ENCODE measurements at regions not wholly inside any gene's neighbourhood (a gene's known extent, or its start where the extent isn't known, plus 50 kb on each side); places are given as distances from the start of the nearest gene placed in this dataset.
"Not testable (repeated sequence)": the region's sequence is repeated elsewhere in the genome, so short reads cannot be mapped to it uniquely, and the experiment has no call there.

DNA sequence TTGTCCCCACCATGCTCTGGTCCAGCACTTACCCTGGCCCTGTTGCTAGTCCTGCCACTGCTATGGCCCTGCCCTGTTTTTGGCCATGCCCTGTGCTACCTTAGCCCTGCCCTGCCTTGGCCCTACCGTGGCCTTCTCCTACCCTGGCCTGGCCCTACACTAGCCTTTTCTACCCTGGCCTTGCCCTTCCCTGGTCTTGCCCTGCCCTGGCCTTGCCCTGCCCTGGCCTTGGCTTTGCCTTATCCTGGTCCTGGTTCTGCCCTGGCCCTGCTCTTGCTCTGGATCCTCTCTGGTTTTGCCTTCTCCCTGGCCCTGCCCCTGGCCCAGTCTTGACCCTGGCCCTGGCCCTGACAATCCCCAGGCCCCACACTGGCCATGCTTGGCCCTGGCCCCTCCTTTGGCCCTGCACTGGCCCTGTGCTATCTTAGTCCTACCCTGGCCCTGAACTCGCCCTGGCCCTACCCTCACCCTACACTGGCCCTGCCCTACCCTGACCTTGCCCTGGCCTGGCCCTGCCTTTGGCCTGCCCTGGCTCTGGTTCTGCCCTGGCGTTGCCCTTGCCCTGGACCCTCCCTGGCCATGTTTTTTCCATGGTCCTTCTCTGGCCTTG is 235.0 kb downstream of the GOLGA6L6 start:
- peak; percentile 47 for DNase-seq

DNA sequence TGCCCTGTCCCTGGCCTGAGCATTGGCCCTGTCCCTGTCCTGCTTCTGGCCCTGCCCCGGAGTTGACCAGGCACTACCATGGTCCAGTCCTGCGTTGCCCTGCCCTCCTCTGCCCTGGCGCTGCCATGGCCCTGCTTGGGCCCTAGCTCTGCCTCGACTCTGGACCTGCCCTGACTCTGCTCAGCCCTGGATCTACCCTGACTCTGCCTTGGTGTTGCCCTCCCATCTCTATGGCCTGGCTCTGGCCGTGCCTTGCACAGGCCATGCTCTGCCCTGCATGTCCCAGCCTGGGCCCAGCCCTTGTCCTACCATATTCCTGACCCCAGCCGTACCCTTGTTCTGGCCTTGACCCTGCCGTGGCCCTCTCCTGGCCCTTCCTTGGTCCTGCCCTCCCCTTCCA is 235.7 kb downstream of the GOLGA6L6 start:
- DNase-seq, result not testable (repeated sequence)

DNA sequence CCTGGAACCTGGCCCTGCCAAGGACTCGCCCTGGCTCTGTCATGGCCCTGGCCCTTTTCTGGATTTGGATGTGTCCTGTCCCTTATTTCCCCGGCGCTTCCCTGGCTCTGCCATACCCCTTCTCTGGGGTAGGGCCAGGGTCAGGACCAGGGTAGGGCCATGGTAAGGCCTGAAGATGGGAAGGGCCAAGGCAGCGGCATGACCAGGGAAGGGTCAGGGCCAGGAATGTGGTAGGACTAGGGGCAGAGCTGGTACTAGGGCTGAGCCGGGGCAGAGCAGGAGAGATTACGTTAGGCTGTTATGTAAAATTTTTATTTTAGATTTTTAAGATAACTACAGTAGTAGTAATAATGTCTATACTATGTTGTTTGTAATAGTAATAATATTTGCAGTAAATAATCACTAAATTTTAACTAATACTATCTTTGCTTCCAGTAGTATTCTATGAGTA is 236.6 kb downstream of the GOLGA6L6 start:
- not testable (repeated sequence) for DNase-seq

DNA sequence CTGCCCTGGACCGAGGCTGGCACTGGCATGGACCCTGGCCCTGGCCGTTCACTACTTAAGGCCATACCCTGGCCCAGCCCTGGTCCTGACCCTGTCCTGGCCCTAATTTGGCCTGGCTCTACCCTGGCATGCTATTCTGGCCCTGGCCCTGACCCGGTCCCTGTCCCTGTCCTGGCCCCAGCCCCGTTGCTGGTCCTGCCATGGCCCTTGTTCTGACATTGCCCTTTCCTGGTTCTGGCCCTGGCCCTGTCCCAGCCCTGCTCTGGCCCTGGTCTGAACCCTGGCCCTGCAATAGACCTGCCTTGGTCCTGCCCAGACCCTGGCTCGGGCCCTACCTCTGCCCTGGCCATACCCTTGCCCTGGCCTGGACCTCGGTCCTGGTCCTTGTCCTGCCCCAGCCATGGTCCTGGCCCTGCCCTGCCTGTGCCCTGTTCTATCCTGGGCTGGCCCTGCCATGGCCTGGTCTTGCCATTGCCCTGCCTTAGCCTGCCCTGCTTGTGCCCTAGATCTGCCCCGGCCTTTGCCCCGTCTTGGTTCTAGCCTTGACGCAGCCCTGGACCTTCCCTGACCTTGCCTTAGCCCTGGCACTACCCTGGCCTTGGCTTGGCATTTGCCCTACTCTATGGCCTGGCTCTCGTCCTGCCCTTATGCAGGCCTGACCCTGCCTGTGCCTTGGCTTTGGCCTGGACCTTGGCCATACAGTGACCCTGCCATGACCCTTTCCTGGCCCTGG is 237.2 kb downstream of the GOLGA6L6 start:
- peak; percentile 57 for DNase-seq

DNA sequence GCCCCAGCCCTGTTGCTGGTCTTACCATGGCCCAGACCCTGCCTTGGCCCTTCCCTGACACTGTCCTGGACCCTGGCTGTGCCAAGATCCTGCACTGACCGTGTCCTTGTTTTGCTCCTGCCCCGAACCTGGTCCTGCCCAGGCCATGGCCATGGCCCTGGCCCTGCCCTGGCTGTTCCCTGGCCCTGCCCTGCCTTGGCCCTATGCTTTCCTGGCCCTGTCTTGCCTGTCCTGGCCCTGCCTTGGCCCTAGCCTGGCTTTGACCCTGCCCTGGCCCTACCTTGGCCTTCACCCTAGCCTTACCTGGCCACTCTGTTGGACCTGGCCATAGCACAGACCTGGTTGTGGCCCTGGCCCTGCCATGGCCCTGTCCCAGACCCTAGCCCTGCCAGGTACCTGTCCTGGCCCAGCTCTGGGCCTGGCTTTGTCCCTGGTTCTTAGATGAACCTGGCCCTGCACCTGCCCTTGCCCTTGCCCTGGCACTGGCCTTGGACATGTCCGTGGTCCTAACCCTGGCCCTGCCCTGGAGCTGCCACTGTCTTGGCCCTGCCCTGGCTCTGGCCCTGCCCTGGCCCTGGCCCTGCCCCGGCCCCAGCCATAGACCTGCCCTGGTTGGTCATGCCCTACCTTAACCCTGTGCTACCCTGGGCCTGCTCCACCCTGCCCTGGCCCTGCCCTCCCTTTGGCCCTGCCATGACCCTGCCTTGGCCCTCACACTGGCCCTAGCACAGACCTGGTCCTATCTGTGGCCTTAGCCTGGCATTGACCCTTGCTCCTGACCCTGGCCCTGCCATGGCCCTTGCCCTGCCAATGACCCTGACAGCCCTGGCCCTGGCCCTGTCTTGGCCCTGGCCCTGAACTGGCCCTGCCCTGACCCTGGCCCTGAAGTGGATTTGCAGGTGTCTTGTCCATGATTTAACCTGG is 238.1 kb downstream of the GOLGA6L6 start:
- DNase-seq, result peak; percentile 56

DNA sequence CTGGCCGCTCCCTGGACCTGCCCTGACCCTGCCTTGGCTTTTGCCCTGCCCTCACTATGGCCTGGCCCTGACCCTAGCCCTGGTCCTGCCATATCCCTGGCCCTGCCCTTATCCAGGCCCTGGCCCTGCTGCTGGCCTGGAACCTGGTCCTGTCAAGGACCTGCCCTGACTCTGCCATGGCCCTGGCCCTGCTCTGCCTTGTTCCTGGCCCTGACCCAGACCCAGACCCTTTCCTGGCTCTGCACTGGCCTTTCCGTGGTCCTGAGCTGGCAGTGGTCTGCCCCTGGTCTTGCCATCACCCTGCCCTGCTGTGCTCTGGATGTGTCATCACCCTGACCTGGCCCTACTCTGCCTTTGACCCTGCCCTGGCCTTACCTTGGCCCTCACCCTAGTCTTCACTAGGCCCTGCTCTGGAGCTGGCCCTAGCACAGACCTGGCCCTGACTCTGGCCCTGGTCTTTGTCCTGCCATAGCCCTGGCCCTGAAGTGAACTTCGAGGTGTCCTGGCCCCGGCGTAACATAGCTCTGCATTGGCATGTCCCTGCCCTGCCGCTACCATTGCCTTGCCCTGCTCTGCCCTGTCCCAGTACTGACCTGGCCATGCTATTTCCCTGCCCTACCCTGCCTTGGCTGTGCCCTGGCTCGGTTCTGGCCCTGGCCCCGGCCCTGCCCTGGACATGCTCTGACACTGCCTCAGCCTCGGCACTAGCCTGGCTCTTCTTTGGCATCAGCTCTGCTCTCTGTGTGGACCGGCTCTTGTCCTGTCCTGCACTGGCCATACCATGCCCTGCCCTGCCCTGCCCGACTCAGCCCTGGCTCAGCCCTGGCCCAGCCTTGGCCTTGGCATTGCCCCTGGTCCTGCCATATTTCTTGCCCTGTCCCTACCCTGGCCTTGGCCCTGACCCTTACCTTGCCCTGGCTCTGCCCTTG is 239.2 kb downstream of the GOLGA6L6 start:
- DNase-seq, result peak; percentile 45

DNA sequence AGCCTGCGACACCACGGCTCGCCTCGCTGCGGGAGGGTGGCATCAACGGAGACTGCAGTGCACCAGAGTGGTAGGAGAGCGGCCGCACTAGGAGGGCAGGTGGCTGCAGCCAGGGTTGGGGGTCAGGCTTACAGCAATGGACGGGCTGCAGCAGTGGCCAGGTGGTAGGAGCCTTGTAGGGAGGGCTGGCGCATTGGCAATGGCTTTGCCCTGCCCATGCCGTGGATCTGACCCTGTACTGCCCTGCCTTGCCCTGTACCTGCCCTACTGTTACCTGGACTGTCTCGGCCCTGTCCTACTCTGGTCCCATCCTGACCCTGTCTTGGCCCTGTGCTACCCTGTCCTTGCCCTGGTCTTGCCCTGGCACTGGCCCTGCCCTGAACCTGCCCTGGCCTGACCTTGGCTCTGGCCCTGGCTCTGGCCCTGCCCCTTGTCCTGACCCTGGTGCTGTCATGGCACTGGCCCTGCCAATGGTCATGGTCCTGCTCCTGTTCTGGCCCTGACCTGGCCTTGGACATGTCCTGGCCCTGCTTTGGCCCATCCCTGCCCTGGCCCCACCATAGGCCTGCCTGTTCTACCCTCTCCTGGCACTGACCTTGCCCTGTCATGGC is 240.0 kb downstream of the GOLGA6L6 start:
- peak; percentile 58 for DNase-seq

DNA sequence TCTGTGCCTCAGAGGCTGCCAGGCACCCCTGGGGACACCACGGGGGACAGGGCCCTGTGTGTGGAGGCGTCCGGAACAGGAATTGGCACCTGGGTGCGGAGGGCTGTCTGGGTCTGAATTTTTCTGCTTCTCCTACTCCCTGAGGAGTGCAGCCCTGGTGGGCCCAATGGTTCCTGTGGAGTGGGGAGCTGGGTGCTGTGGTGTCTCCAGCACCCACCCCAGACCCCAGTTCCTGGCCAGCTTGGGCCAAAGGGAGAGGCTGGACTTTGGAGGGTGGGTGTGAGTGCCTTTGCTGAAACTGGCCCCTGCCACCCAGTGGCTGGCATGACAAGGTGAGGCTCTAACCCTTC is 240.6 kb downstream of the GOLGA6L6 start:
- peak; percentile 28 for DNase-seq

DNA sequence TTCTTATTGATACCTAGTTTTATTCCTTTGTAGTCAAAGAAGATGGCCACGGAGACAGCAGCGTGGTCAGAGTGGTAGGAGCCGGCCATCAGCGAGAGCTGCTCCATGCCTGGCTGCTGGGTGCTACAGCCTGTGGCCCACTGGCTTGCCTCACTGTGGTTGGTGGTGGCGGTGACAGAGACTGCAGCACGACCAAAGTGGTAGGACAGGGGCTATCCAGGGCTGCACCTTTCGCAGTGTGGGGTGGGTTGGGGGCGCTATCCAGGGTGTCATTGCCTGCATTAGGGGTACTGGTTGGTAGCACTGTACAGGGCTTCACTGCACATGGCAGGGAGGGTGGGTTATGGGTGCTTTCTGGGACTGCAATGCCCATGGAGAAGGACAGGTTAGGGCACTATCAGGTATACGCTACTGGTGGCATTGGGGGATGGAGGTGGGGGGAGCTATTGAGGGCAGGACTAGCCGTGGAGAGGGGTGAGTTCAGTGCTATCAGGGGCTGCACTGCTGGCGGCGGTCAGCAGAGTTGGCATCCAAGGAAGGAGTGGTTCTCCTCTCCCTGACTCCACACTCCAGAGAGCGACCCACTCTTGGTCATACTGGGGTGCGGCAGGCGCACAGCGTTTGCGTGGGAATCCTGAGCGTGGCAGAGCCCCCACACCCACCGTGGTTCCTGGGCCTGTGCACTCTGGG is 241.1 kb downstream of the GOLGA6L6 start:
- DNase-seq, result peak; percentile 48

DNA sequence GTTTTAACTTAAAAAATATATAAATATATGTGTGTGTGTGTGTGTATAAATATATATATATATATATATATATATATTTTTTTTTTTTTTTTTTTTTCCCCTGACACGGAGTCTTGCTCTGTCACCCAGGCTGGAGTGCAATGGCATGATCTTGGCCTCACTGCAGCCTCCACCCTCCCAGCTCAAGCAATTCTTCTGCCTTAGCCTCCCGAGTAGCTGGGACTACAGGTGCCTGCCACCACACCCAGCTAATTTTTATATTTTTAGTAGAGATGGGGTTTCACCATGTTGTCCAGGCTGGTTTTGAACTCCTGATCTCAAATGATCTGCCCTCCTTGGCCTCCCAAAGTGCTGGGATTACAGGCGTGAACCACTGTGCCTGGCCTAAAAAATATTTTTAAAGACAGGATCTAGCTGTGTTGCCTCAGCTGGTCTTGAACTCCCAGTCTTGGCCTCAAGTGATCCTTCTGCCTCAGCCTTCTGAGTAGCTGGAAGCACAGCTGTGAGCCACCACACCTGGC is 243.9 kb downstream of the GOLGA6L6 start:
- DNase-seq, result not testable (repeated sequence)

DNA sequence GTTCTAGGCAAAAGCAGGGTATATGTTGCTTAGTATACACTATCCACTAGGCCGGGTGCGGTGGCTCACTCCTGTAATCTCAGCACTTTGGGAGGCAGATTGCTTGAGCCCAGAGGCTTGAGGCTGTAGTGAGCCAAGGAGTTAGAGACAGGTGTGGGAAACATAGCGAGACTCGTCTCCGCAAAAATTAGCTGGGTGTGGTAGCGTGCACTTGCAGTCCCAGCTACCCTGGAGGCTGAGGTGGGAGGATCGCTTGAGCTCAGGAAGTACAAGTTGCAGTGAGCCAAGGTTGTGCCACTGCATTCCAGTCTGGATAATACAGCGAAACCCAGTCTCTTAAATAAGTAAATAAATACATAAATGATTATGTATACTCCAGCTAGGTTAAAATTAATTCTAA is 245.3 kb downstream of the GOLGA6L6 start:
- peak; percentile 32 for DNase-seq

DNA sequence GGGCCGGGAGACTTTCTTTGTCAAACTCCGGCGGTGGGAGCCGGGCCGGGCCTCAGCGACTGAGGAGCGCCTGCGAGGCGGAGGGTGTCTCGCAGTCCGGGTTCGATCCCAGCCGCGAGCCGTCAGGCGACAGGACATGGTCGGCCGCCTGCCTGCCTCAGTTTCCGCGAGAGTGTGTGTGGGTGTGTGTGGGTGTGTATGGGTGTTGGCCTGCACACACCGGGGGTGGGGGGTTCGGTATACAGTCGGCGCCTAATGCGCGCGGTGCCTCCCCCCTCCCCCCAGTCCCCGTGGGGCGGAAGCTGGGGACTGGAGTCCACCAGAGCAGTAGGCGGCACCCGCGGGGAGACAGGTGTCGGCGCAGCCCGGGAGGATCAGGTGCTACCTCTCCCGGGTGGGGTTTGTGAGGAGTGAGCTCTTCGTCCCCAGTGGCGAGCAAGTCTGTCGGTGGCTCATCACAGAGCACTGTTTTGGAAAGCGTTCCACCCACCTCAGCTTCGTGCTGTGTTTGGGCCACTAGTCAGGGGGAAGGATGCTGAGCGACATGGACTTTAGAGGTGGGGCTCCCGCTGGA is 246.3 kb downstream of the GOLGA6L6 start:
- DNase-seq, result no peak

DNA sequence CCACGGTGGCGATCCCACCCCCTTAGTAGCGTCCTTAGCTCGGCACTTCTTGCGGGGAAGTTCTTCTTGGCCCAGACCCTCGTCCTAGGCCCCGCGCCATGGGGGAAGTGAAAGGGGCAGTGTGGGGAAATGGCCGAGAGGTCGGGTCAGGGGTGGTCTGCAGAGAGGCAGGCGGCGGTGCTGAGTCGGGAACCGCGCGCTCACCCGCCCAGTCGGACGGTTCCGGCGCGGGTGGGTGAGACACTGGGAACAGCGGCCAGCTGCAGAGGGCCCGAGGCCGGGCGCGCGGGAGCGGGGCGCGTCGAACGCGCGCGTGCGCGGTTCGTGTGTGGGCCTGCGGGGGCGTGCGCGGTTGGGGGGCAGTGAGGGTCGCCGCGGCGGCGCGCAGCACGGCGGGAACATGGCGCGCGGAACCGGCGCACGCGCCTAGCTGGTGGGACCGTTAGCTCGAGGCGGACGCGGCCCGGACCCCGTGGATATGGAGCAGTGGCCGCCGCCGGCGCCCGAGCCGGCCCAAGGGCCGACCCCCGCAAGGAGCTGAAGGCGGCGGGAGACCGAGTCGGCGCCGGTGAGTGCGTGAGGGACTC is 246.9 kb downstream of the GOLGA6L6 start:
- DNase-seq, result peak; percentile 66

DNA sequence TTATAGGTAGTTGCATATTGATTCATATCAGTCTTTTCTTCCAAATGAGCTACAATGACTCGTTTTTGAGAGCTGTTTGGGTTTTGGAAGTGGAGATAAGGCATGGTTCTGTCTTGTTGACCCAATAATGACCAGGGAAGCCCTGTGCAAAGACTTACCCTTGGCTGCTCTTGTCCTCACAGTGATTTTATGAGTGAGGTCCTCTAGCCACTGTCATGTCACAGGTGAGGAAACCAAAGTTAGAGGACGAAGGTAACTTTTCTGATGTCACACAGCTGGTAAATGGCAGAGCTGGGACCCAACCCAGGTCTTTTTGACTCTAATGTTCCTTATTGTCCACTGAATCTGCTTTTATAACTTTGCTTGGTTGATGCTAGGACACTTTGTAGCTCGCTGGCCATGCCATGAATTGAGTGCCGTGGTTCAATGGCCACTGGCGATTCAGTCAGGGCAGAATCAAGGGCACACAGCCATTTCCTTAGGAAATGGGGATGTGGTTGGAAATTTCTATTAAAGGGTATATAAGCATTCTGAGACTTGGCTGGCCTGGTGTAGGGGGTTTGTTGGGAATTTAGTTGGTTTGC is 249.1 kb downstream of the GOLGA6L6 start:
- peak; percentile 32 for DNase-seq

DNA sequence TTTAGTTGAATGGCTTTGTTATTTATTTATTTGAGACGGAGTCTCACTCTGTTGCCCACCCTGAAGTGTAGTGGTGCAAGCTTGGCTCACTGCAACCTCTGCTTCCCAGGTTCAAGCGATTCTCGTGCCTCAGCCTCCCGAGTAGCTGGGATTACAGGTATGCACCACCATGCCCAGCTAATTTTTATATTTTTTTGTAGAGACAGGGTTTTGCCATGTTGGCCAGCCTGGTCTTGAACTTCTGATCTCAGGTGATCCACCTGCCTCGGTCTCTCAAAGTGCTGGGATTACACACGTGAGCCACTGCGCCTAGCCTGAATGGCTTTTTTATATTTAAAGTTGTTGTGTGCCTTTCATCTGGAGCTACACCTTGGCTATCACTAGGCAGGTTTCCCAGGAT is 250.0 kb downstream of the GOLGA6L6 start:
- DNase-seq, result not testable (repeated sequence)

DNA sequence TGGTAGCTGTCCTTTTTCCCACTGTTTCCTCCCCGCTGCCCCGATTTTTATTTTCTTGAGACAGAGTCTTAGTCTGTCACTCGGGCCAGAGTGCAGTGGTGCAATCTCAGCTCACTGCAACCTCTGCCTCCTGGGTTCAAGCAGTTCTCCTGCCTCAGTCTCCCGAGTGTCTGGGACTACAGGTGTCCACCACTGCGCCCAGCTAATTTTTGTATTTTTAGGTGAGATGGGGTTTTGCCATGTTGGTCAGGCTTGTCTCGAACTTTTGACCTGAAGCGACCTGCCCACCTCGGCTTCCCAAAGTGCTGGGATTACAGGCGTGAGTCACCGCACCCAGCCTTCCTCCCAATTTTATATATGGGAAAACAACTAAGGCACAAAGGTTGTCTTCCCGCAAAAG is 251.0 kb downstream of the GOLGA6L6 start:
- peak; percentile 22 for DNase-seq

DNA sequence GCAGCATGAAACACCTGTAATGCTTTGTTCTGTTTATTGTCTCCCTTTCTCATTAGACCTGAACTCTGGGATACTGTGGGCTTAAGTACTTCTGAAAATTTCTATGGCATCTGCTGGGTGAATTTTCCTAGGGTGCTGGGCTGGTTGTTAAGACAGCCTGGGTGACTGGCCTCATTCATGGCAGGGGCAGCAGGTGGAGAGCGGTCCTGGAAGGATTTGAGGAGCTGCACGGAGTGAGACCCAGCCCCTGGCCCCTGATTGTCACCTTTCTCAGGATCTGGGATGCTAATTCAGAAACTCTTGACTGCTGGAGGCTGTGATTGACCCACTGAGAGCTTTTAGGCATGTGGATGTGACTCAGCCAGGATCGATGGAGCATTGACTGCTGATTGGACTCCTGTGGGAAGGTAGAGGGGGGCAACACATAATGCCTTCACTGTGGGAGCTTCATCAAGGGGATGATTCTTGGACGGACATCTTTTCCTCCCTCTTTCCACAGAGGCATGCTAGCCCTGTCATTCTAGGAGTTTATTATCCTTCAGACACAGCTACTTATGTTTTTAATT is 252.0 kb downstream of the GOLGA6L6 start:
- DNase-seq, result peak; percentile 49

DNA sequence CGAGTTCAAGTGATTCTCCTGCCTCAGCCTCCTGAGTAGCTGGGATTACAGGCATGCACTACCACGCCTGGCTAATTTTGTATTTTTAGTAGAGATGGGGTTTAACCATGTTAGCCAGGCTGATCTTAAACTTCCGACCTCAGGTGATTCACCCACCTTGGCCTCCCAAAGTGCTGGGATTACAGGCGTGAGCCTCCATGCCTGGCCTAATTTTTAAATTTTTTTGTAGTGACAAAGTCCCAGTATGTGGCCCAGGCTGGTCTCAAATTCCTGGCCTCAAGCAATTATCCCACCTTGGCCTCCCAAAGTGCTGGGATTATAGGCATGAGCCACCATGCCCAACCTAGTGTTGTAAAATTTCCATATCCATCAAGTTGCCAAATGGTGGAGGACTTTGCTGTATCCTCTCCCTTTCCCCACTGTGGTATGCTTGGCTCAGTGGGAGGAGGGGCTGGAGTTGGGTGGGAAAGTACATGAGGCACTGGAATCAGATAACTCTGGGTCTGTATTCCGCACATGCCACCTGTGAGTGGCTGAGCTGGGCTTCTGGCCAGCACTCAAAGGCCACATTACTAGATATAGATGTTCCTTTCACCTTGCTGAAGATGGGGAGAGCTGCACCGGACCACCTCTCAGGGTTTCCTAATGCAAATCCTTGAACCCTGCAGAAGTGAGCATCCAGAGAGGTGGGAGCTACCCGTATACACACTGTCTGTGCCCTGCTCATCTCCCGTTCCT is 252.6 kb downstream of the GOLGA6L6 start:
- DNase-seq, result peak; percentile 29

DNA sequence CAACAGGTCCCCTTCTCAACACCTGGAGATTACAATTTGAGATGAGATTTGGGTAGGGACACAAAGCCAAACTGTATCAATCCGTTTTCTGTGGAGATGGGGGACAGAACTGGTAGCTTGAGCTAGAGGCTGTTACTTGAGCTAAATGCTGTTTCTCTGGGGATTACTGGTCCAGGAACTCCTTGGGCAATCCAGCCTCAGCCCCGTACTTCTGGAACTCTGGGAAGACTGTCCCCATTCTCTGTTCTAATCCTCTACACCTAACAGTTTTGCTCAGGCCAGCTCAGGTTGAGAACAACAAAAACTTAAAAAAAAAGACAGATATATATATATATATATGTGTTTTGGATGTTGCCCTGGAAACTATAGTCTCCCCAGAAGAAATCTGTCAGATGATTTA is 255.0 kb downstream of the GOLGA6L6 start:
- DNase-seq, result not testable (repeated sequence)

All from islet precursor cell (in vitro differentiated cells).